Endodermal cell (in vitro differentiated cells): ENCODE measurements at regions not wholly inside any gene's neighbourhood (a gene's known extent, or its start where the extent isn't known, plus 50 kb on each side); places are given as distances from the start of the nearest gene placed in this dataset.
"Not testable (repeated sequence)": the region's sequence is repeated elsewhere in the genome, so short reads cannot be mapped to it uniquely, and the experiment has no call there.

Source experiments
- DNase-seq: peaks from one replicate; pipeline ENCODE4 v3.0.0-alpha.2; 2017
- H3K27ac ChIP-seq: 2 replicates; pipeline ENCODE4 v1.5.1; 2013; ENCODE audit warnings: mild to moderate bottlenecking, low read depth, low read length, moderate library complexity
- H3K27me3 ChIP-seq: 2 replicates; pipeline ENCODE4 v1.6.1; 2013; ENCODE audit warnings: mild to moderate bottlenecking, low read length, moderate library complexity; ENCODE audit not compliant: insufficient read depth, control insufficient read depth, poor library complexity, severe bottlenecking
- H3K36me3 ChIP-seq: 2 replicates; pipeline ENCODE4 v1.7.0; 2013; ENCODE audit warnings: mild to moderate bottlenecking, low read length, moderate library complexity; ENCODE audit not compliant: control insufficient read depth, insufficient read depth
- H3K4me1 ChIP-seq: one replicate; pipeline ENCODE4 v1.7.0; 2013; ENCODE audit warnings: low read length; ENCODE audit not compliant: control insufficient read depth, insufficient read depth
- H3K4me3 ChIP-seq: 2 replicates; pipeline ENCODE4 v1.5.1; 2013; ENCODE audit warnings: mild to moderate bottlenecking, low read length, moderate library complexity
- H3K9ac ChIP-seq: 2 replicates; pipeline ENCODE4 v1.6.1; 2013; ENCODE audit warnings: mild to moderate bottlenecking, low read length, moderate library complexity; ENCODE audit not compliant: poor library complexity, severe bottlenecking; ENCODE audit errors: extremely low read depth
- H3K9me3 ChIP-seq: 2 replicates; pipeline ENCODE4 v1.6.1; 2013; ENCODE audit warnings: mild to moderate bottlenecking, low read length, moderate library complexity; ENCODE audit not compliant: control insufficient read depth
- H3K27ac Mint-ChIP-seq: 2 replicates; pipeline ENCODE4 v1.8.0; 2020; ENCODE audit warnings: mixed read lengths
- H3K27me3 Mint-ChIP-seq: 2 replicates; pipeline ENCODE4 v1.8.0; 2021; ENCODE audit warnings: mild to moderate bottlenecking, mixed read lengths; ENCODE audit not compliant: insufficient read depth
- H3K36me3 Mint-ChIP-seq: 2 replicates; pipeline ENCODE4 v1.8.0; 2020; ENCODE audit warnings: low read depth, mixed read lengths
- H3K4me1 Mint-ChIP-seq: 2 replicates; pipeline ENCODE4 v1.8.0; 2020; ENCODE audit warnings: mixed read lengths
- H3K4me3 Mint-ChIP-seq: 2 replicates; pipeline ENCODE4 v1.8.0; 2020; ENCODE audit warnings: mild to moderate bottlenecking, moderate library complexity, mixed read lengths
- H3K9me3 Mint-ChIP-seq: 2 replicates; pipeline ENCODE4 v1.8.0; 2020; ENCODE audit warnings: mild to moderate bottlenecking, mixed read lengths
- WGBS, 2 experiments: methylation state at CpG; one replicate each; pipeline versions ENCODE4 v1.1.5 to v1.1.7; 2013; ENCODE audit warnings: missing lambda C conversion rate in 2 of 2, mixed read lengths in 1 of 2; ENCODE audit not compliant: insufficient coverage in 1 of 2, insufficient read length in 1 of 2; 5-methylcytosine and 5-hydroxymethylcytosine counted together
- TF ChIP-seq, protein P1 (sequence below): fragments of 200-600 bp; sonication (generic); conservative IDR thresholded peaks from 2 replicates; pipeline ENCODE4 v1.5.0; 2021; ENCODE audit warnings: antibody characterized with exemption, mild to moderate bottlenecking

DNA sequence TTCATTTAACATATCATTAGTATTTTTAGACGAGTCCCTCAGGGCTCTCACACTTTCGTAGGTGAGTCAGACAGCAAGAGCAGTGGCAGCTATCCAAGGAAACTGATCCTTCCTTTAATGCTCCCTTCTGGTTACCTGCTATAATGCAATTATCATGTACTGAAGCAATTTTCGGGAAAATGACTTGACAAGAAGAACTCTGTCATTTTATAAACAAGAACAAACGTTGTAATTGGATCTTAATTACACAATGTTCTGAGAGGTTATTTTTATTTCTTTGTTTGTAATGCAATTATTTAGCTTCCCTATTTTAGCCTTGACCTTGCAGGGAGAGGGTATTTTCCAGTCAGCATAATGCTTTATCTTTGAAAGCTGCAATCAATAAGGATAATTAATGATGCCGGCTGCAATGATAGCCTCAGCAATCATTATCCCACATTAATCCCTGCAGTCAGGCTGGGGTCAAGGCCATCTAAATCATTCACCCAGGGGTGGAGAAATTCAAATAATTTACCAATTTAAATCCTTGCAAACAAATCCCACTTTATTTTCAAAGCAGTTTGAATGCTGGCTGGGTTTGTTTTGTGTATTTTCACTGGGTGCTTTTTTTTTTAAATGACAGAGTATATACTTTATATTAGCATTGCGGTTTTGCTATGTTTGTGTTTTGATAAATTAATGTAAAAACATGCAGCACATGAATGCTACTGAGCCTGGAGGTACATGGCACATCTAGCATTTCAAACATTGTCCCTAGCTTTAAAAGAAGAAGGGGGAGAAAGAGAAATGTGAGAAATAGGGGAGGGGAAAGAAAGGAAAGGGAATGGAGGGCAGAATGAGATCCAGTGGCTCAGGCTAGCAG lies 249.9 kb downstream of the SHOX2 start:
- Mint-ChIP-seq H3K27me3 (no peaks in the 10 kb centered on the region), H3K4me1 (peaks cover 31% of the 10 kb centered on the region), H3K4me3 (no peak overlapping the region), H3K36me3 (no peaks in the 10 kb centered on the region), H3K9me3 (no peaks in the 10 kb centered on the region), H3K27ac (peak overlapping the region; percentile 57)
- H3K4me1 ChIP-seq, result no peaks in the 10 kb centered on the region
- no peaks in the 10 kb centered on the region for H3K36me3 ChIP-seq
- H3K27ac ChIP-seq, result no peak overlapping the region
- no peak overlapping the region for H3K9ac ChIP-seq
- no peaks in the 10 kb centered on the region for H3K9me3 ChIP-seq
- H3K27me3 ChIP-seq, result no peaks in the 10 kb centered on the region
- DNase-seq, result no peak
- TF ChIP-seq, protein P1, sequence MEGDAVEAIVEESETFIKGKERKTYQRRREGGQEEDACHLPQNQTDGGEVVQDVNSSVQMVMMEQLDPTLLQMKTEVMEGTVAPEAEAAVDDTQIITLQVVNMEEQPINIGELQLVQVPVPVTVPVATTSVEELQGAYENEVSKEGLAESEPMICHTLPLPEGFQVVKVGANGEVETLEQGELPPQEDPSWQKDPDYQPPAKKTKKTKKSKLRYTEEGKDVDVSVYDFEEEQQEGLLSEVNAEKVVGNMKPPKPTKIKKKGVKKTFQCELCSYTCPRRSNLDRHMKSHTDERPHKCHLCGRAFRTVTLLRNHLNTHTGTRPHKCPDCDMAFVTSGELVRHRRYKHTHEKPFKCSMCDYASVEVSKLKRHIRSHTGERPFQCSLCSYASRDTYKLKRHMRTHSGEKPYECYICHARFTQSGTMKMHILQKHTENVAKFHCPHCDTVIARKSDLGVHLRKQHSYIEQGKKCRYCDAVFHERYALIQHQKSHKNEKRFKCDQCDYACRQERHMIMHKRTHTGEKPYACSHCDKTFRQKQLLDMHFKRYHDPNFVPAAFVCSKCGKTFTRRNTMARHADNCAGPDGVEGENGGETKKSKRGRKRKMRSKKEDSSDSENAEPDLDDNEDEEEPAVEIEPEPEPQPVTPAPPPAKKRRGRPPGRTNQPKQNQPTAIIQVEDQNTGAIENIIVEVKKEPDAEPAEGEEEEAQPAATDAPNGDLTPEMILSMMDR, result no peak
- 77 to 89% methylated on average over 3 to 6 of the region's 6 CpGs for WGBS, 2 experiments
- no peak overlapping the region for H3K4me3 ChIP-seq

DNA sequence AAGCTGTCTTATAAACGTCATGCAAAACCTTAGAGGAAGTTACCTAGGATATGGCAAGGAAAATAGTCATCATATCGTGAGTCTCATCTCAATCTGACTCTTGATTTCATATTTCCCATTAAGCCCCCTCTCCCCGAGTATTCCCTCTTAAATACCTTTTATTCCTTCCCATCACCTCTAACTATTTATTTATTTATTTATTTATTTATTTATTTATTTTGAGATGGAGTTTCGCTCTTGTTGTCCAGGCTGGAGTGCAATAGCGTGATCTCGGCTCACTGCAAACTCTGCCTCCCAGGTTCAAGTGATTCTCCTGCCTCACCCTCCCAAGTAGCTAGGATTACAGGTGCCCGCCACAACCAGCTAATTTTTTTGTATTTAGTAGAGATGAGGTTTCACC lies 260.4 kb downstream of the SHOX2 start:
- H3K9me3 ChIP-seq, H3K27me3 ChIP-seq, H3K4me1 Mint-ChIP-seq, H3K36me3 ChIP-seq, H3K27ac ChIP-seq, H3K27ac Mint-ChIP-seq, DNase-seq, H3K27me3 Mint-ChIP-seq, H3K9ac ChIP-seq, H3K4me3 Mint-ChIP-seq, H3K4me1 ChIP-seq, H3K36me3 Mint-ChIP-seq, H3K4me3 ChIP-seq, H3K9me3 Mint-ChIP-seq: not testable (repeated sequence)
- WGBS, 2 experiments, result 90 to 95% methylated on average over 2 to 6 of the region's 7 CpGs

DNA sequence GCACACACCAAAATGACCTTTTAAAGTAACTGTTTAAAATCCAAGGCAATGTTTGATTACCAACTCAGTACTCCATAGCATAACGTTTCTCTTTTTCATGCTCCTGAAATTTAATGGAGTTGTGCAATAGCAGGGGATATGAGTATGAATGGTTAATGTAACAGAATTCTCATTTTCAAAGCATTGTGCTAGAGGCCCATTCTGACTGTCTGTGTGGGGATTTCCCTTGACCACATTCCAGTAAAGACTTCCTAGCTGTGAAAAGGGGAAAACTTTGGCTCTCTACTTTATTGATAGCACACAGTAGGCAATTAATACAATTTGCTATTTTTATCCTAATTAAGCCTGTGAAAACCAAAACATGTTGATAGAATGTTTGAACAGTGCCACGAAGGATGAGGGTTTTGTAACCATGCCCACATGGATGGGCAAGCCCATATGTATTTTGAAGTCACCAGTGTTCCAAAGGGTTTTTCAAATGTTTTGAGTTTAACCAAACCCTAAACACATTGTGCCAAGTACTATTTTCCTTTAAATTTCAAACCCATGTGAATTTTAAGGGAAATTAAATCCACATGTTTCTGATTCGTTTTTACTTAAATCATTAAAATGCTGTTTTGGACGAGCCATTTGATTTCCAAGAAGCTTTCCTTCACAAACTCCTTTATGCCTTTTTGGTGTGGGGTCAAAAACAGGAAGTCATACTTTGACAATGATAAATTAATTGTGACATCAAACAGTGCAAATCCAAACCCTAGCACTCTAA lies 261.2 kb downstream of the SHOX2 start:
- no peaks in the 10 kb centered on the region for H3K4me1 ChIP-seq
- Mint-ChIP-seq H3K27ac (no peak overlapping the region), H3K36me3 (no peaks in the 10 kb centered on the region), H3K27me3 (no peaks in the 10 kb centered on the region), H3K4me1 (no peaks in the 10 kb centered on the region), H3K4me3 (no peak overlapping the region), H3K9me3 (no peaks in the 10 kb centered on the region)
- H3K36me3 ChIP-seq, result no peaks in the 10 kb centered on the region
- no peaks in the 10 kb centered on the region for H3K27me3 ChIP-seq
- WGBS, 2 experiments, result 79 to 90% methylated on average over 3 to 4 of the region's 4 CpGs
- H3K27ac ChIP-seq, result no peak overlapping the region
- H3K4me3 ChIP-seq, result no peak overlapping the region
- TF ChIP-seq, protein P1, result no peak
- H3K9ac ChIP-seq, result no peak overlapping the region
- no peaks in the 10 kb centered on the region for H3K9me3 ChIP-seq
- no peak for DNase-seq
